ENCODE measurements at regions not wholly inside any gene's neighbourhood (a gene's known extent, or its start where the extent isn't known, plus 50 kb on each side); places are given as distances from the start of the nearest gene placed in this dataset.

DNA sequence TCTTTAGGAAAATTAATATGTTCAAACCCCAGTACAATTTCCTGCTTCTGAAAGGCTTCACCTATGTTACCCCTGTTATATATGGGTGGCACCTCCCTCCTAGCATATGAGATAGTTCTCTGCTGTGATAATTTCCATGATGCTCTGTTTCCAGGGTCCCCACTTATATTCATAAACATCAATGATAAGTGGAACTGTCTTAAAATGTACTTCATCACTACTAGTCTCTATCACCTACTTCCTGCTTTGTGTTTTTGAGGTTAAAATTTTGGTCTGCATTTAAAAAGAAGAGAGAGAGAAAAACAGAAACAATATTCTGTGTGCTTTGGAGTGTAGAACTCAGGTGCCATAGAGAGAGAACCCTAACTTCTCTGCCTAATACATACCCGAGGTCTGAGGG lies 234.7 kb downstream of the HTR1A start:
- no peak for DNase-seq (ENCODE audit: low read depth in 2 of 3, low spot score in 1 of 3)

DNA sequence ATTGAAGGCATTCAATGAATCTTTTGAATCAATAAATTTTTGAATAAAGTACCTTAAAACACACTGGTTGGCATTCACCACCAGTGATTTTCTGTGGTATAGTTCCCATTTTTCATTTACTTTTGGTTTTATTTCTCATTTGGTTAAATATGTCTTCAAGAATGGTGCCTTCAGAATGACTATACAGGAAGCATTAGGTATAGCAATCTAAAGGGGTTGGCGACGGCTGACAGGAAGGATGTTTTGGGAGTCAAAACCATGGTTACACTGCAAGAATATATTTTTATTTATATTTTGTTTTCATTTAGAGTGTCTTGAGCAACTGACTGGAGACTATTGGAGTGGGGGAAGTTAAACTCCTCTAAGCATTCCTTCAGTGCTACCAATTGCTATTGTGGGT lies 235.7 kb downstream of the HTR1A start:
- no peak for DNase-seq (ENCODE audit: low read depth in 2 of 3, low spot score in 1 of 3)

DNA sequence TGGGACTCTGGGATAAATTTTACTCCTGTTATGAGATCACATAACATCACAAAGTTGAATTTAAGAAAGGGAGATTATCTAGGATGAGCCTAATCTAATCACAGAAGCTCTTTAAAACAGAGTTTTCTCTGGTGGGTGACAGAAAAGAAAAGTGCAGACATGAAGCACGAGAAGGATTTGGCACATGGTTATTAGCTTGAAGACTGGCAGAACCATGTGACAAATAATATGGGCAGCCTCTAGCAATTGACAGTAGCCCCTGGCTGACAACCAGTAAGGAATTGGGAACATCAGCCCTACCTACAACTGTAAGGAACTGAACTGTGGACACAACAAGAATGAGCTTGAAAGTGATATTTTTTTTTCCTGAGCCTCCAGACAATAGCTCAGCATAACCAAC lies 243.1 kb downstream of the HTR1A start:
- no peak for DNase-seq (ENCODE audit: low read depth in 2 of 3, low spot score in 1 of 3)

DNA sequence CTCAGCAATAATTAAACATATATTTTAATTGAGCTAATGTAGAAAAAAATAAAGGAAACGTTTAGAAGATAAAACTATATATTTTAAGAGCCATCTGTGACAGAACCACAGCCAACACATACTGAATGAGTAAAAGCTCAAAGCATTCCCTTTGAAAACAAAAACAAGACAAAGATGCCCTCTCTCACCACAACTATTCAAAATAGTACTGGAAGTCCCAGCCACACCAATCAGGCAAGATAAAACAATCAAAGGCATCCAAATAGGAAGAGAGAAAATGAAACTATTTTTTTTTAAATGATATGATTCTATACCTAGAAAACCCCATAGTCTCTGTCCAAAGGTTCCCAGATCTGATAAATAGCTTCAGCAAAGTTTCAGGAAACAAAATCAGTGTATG lies 262.0 kb downstream of the HTR1A start:
- no peak for DNase-seq (ENCODE audit: low read depth in 2 of 3, low spot score in 1 of 3)

DNA sequence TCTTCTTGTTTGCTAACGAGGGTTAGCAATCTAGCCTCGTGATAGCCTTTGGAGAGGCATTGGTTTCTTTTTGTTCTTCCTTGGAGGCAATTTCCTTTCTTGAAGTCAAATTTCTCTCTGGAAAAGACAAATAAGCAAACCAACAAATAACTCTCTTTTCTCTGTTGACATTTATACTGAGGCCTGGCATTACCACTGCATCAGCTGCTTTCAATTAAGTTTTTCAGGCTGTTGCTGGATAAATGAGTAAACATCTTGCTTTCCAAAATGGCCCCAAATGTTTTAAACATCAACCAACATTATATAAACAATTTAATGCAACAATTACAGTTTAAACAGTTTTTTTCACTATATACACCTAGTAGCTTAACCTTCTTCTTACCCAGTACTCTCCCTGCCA lies 264.4 kb downstream of the HTR1A start:
- DNase-seq (ENCODE audit: low read depth in 2 of 3, low spot score in 1 of 3): no peak

DNA sequence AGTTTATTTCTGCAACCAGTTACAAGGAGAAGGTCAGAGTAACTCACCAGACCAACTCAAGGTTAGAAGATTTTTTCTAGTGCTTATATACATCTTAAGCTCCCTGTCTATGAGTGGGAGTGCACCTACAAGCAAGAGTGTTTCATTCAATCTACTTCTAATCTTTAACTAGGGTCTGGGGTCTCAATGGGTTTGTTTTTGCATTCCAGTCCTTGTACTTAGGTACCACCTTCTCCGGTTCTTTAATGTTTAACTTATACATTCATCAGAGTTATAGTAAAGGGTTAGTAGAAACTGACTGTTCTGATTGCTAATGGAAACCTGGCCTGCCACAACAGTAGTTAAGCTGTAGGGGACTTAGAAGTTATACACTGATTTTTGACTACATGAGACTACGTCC lies 271.7 kb downstream of the HTR1A start:
- DNase-seq (ENCODE audit: low read depth in 2 of 3, low spot score in 1 of 3): no peak

GRCh38 chr5:63687854-63688516 lies 274.3 kb downstream of the HTR1A start:
- no peak for DNase-seq (ENCODE audit: low read depth in 2 of 3, low spot score in 1 of 3)

DNA sequence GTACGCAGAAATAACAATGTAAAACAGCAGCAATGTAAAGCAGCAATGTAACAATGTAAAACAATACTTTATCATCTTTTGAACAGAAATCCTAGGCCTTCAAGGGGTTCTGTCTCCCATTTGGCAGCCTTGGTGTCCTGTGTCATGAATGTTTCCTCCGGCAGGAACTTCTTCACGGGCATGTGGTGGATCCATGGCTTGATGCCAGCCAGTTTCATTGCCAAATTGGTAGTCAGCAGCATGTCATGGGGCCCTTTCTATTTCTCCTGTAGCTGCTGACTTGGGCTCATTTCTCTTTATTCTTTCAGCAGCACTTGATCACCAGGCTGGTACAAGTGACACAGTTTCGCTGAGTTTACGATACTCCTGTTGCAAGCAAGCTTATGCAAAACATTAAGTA lies 275.3 kb downstream of the HTR1A start:
- no peak for DNase-seq (ENCODE audit: low read depth in 2 of 3, low spot score in 1 of 3)

DNA sequence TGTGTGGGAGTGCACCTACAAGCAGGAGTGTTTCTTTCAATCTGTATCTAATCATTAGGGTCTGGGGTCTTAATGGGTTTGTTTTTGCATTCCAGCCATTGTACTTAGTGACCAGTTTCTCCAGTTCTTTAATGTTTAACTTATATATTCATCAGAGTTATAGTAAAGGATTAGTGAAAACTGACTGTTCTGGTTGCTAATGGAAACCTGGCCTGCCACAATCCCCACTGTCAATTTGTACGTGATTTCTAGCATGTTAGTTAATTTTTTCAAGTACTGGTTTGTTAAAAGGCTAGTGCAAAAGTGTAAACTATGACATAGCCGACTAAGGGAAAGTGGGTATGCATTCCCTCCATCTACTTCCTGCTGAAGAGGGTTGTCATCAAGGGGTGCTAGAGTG lies 276.1 kb downstream of the HTR1A start:
- DNase-seq (ENCODE audit: low read depth in 2 of 3, low spot score in 1 of 3): no peak

- no peak for DNase-seq (ENCODE audit: low read depth in 2 of 3, low spot score in 1 of 3)
Observed at GRCh38 chr5:63685454-63685853, 276.8 kb downstream of the HTR1A start.

DNA sequence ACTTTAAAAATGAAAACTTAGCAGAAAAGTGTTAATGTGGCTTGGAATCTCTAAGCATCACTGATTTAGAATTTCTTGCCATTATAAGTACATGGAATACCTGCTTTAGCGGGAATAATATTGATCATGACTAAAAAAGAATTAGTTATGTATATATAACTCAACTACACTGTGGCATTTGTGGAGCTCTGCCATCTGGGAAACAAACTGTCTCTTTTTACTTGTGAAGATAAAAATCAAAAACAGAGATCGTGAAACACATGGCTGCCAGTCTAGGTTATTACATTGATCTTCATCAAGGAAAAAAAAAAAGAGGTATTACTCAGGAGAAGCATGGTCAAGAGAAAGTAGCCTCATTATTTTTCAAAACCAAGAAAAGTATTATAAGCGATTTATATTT lies 287.4 kb downstream of the HTR1A start:
- DNase-seq (ENCODE audit: low read depth in 2 of 3, low spot score in 1 of 3): no peak

- DNase-seq (ENCODE audit: low read depth in 2 of 3, low spot score in 1 of 3): no peak
Observed at GRCh38 chr5:63655043-63655442, 307.2 kb downstream of the HTR1A start.

DNA sequence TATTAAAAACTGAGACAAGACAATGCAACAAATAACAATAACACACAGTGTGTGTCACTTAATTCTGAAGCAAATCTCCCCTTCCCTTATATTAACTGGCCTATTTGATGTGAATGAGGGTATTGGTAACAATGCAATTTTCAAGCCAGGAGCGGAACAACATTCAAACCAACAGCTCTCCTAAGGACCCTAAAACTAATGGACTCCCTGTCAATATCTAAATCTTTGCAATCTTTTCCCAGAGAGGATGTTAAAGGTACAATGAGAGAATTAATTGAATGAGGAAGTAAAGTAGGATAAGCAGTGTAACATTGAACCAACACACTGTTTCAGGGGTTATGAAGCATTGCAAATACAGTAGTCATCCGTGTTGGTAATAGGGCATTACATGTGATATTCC lies 311.7 kb downstream of the HTR1A start:
- no peak for DNase-seq (ENCODE audit: low read depth in 2 of 3, low spot score in 1 of 3)

- no peak for DNase-seq (ENCODE audit: low read depth in 2 of 3, low spot score in 1 of 3)
Observed at GRCh38 chr5:63648376-63648775, 313.9 kb downstream of the HTR1A start.

- no peak for DNase-seq (ENCODE audit: low read depth in 2 of 3, low spot score in 1 of 3)
Observed at GRCh38 chr5:63629951-63630630, 332.2 kb downstream of the HTR1A start.

- no peak for DNase-seq (ENCODE audit: low read depth in 2 of 3, low spot score in 1 of 3)
Observed at GRCh38 chr5:63613442-63613841, 348.8 kb downstream of the HTR1A start.

- DNase-seq (ENCODE audit: low read depth in 2 of 3, low spot score in 1 of 3): no peak
Observed at GRCh38 chr5:63603996-63604395, 358.2 kb downstream of the HTR1A start.

- DNase-seq (ENCODE audit: low read depth in 2 of 3, low spot score in 1 of 3): no peak
Observed at GRCh38 chr5:63602971-63603370, 359.3 kb downstream of the HTR1A start.

DNA sequence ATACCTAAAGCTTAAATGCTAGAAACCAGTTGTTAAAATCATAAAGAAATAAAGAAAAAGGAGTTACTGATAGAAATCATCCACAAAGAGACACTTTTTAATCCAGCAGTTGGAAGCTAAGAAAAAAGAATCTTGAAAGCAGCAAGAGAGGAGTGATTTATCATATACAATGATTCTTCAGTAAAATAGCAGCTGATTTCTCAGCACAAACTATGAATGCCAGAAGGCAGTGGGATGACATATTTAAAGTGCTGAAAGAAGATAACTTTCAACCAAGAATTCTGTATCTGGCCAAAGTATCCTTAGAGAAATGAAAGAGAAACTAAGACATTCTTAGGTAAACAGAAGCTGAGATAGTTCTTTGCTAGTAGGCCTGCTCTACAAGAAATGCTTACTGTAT lies 366.0 kb downstream of the HTR1A start:
- DNase-seq (ENCODE audit: low read depth in 2 of 3, low spot score in 1 of 3): no peak

GRCh38 chr5:63573380-63573779 lies 388.9 kb downstream of the HTR1A start:
- no peak for DNase-seq (ENCODE audit: low read depth in 2 of 3, low spot score in 1 of 3)

- no peak for DNase-seq (ENCODE audit: low read depth in 2 of 3, low spot score in 1 of 3)
Observed at GRCh38 chr5:63572740-63573139, 389.5 kb downstream of the HTR1A start.

DNA sequence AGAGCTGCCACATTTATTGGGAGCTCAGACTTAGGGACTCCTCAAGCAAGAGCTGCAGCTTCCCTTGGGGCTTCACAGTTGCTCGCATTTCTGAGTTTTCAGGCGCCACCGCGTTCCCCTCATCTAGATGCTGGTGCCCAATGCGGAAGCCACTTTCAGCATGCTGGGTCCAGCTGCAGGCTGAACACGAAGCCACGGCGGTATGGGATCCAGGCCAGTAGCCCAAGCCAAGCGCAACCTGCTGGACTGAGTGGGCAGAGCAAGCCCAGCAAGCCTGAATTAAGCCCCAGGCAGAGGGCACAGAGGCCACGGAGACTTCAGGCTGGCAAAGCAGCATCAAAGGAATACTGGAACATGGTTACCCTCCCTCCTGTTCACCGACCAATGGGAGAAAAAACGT lies 391.5 kb downstream of the HTR1A start:
- DNase-seq (ENCODE audit: low read depth in 2 of 3, low spot score in 1 of 3): no peak

GRCh38 chr5:63564789-63565188 lies 397.5 kb downstream of the HTR1A start:
- no peak for DNase-seq (ENCODE audit: low read depth in 2 of 3, low spot score in 1 of 3)

Measured in stimulated activated CD4-positive, alpha-beta T cell treated with anti-CD3 and anti-CD28 coated beads, Interleukin-12 subunit alpha, Interleukin-12 subunit beta, amount 100 ng/mL, for 48 hours (primary cell).